PC-9 (cell line): ENCODE measurements at regions not wholly inside any gene's neighbourhood (a gene's known extent, or its start where the extent isn't known, plus 50 kb on each side); places are given as distances from the start of the nearest gene placed in this dataset.

ENCODE experiments used
- BruUV-seq: library from RNA; stranded (reverse); fragments of 400-500 nt; replicated peaks from 2 replicates; lab custom pipeline; 2021; lab: Mats Ljungman, UMichigan
- CTCF ChIA-PET: fragments of 300-600 bp; sonication (Branson Sonifier 250); formaldehyde crosslinking; loops from one replicate; lab custom pipeline; 2022; ENCODE audit warnings: antibody characterized with exemption; lab: Charles Lee
- POLR2A ChIA-PET: fragments of 300-600 bp; sonication (Branson Sonifier 250); formaldehyde crosslinking; loops from one replicate; lab custom pipeline; 2022; ENCODE audit warnings: antibody characterized with exemption; ENCODE audit not compliant: unreplicated experiment; lab: Charles Lee
- DNase-seq, 2 experiments: peaks; one replicate each; pipeline versions ENCODE4 v3.0.0 to v3.0.0-alpha.2; 2015 to 2022; ENCODE audit warnings: mixed read lengths in 1 of 2
- H2AFZ ChIP-seq: fragments of 200-600 bp; sonication (generic); 2 replicates; pipeline ENCODE4 v1.8.1; 2017; ENCODE audit warnings: antibody characterized with exemption
- H3F3A ChIP-seq: fragments of 200-600 bp; sonication (generic); 2 replicates; pipeline ENCODE4 v1.8.1; 2017; ENCODE audit warnings: antibody characterized with exemption, mild to moderate bottlenecking, low read depth; ENCODE audit not compliant: insufficient read depth
- H3K27ac ChIP-seq: fragments of 200-600 bp; sonication (generic); 2 replicates; pipeline ENCODE4 v1.6.1; 2016; ENCODE audit warnings: mixed run types
- H3K27me3 ChIP-seq: fragments of 200-600 bp; sonication (generic); 2 replicates; pipeline ENCODE4 v1.6.1; 2016; ENCODE audit warnings: low read depth, mixed run types; ENCODE audit not compliant: insufficient read depth
- H3K36me3 ChIP-seq: fragments of 200-600 bp; sonication (generic); 2 replicates; pipeline ENCODE4 v1.6.1; 2016; ENCODE audit warnings: low read depth, mixed run types
- H3K4me1 ChIP-seq: fragments of 200-600 bp; sonication (generic); replicated peaks from 2 replicates; pipeline ENCODE4 v1.6.1; 2016; ENCODE audit warnings: mixed run types; ENCODE audit not compliant: insufficient read depth
- H3K4me2 ChIP-seq: fragments of 200-600 bp; sonication (generic); 2 replicates; pipeline ENCODE4 v1.6.1; 2017; ENCODE audit warnings: mixed run types
- H3K4me3 ChIP-seq: fragments of 200-600 bp; sonication (generic); 2 replicates; pipeline ENCODE4 v1.6.1; 2016; ENCODE audit warnings: mixed run types
- H3K79me2 ChIP-seq: fragments of 200-600 bp; sonication (generic); 2 replicates; pipeline ENCODE4 v1.6.1; 2017; ENCODE audit warnings: low read depth, mixed run types
- H3K9me2 ChIP-seq: fragments of 200-600 bp; sonication (generic); 2 replicates; pipeline ENCODE4 v1.8.1; 2017; ENCODE audit warnings: mild to moderate bottlenecking; ENCODE audit not compliant: insufficient read depth
- H3K9me3 ChIP-seq: fragments of 200-600 bp; sonication (generic); 2 replicates; pipeline ENCODE4 v1.8.1; 2016; ENCODE audit warnings: low read depth; ENCODE audit not compliant: insufficient read depth
- H4K20me1 ChIP-seq: fragments of 200-600 bp; sonication (generic); 2 replicates; pipeline ENCODE4 v1.8.1; 2017; ENCODE audit not compliant: insufficient read depth
- CTCF ChIP-seq: fragments of 200-600 bp; sonication (generic); conservative IDR thresholded peaks from 2 replicates; pipeline ENCODE4 v1.6.1; 2017; ENCODE audit warnings: mixed run types, antibody characterized with exemption, mild to moderate bottlenecking, moderate library complexity
- EZH2 ChIP-seq: fragments of 200-600 bp; sonication (generic); IDR thresholded peaks from 2 replicates; pipeline ENCODE4 v1.8.0; 2017; ENCODE audit warnings: antibody characterized with exemption, low read depth
- intact Hi-C: fragments of 100-400 bp; cut with micrococcal nuclease; formaldehyde crosslinking; loops from one replicate; pipeline ENCODE4 v1.10.0; 2022; ENCODE audit not compliant: unreplicated experiment

- no peak for TF ChIP-seq CTCF
- no peak for TF ChIP-seq EZH2
- ChIA-PET CTCF (no interaction called here), POLR2A (no interaction called here)
- Histone ChIP-seq H3K4me1 (no peaks in the 10 kb centered on the region), H3K36me3 (no peaks in the 10 kb centered on the region), H3K79me2 (no peaks in the 10 kb centered on the region), H3K9me3 (no peaks in the 10 kb centered on the region), H3K4me2 (no peak overlapping the region), H3K9me2 (no peaks in the 10 kb centered on the region), H3K4me3 (no peak overlapping the region), H2AFZ (no peak overlapping the region), H3K27ac (no peak overlapping the region), H4K20me1 (no peaks in the 10 kb centered on the region), H3F3A (no peaks in the 10 kb centered on the region; the same call in 1 of the 2 replicates), H3K27me3 (no peaks in the 10 kb centered on the region)
- intact Hi-C loops, result no loop called here
- BruUV-seq, result no TSS peak
- no peak for DNase-seq
Observed at GRCh38 chr3:104788807-104789206, 577.9 kb upstream of the ALCAM start.

GRCh38 chr3:104791331-104791730, 575.4 kb upstream of the ALCAM start:
- intact Hi-C loops, result no loop called here
- CTCF ChIA-PET, result no interaction called here
- Histone ChIP-seq H2AFZ (peak overlapping the region; percentile 53), H3K79me2 (no peaks in the 10 kb centered on the region), H3K4me3 (no peak overlapping the region), H3K4me1 (no peaks in the 10 kb centered on the region), H3F3A (no peaks in the 10 kb centered on the region; the same call in 1 of the 2 replicates), H3K27ac (no peak overlapping the region), H3K9me2 (no peaks in the 10 kb centered on the region), H3K9me3 (no peaks in the 10 kb centered on the region), H3K27me3 (no peaks in the 10 kb centered on the region), H3K4me2 (no peak overlapping the region), H3K36me3 (no peaks in the 10 kb centered on the region), H4K20me1 (no peaks in the 10 kb centered on the region)
- no peak for DNase-seq
- TF ChIP-seq CTCF, result no peak
- no peak for TF ChIP-seq EZH2
- BruUV-seq, result no TSS peak
- POLR2A ChIA-PET, result interaction anchor here (0.6 kb wide), 1 partner anchor 1286 kb away, joined by 5 read pairs; no protein-coding TSS in a partner anchor

GRCh38 chr3:104796556-104796955, 570.2 kb upstream of the ALCAM start:
- no peak overlapping the region for H3K4me3 ChIP-seq
- H3K27ac ChIP-seq, result no peak overlapping the region
- DNase-seq, result no peak
- no peaks in the 10 kb centered on the region for H3K9me2 ChIP-seq
- H4K20me1 ChIP-seq, result no peaks in the 10 kb centered on the region
- no peaks in the 10 kb centered on the region for H3K36me3 ChIP-seq
- H3K4me2 ChIP-seq, result no peak overlapping the region
- H3K79me2 ChIP-seq, result no peaks in the 10 kb centered on the region
- no peaks in the 10 kb centered on the region for H3K9me3 ChIP-seq
- no peak for TF ChIP-seq CTCF
- TF ChIP-seq EZH2, result no peak
- no TSS peak for BruUV-seq
- H3K27me3 ChIP-seq, result no peaks in the 10 kb centered on the region
- no peaks in the 10 kb centered on the region; the same call in 1 of the 2 replicates for H3F3A ChIP-seq
- H3K4me1 ChIP-seq, result no peaks in the 10 kb centered on the region
- intact Hi-C loops, result no loop called here
- ChIA-PET POLR2A (no interaction called here), CTCF (no interaction called here)
- peak overlapping the region; percentile 24; the same call in 1 of the 2 replicates for H2AFZ ChIP-seq
